ENCODE measurements at regions not wholly inside any gene's neighbourhood (a gene's known extent, or its start where the extent isn't known, plus 50 kb on each side); places are given as distances from the start of the nearest gene placed in this dataset.

- DNase-seq (ENCODE audit: low read depth), result no peak
- H3K4me3 ChIP-seq (ENCODE audit: low read depth, low read length), result no peak overlapping the region
Measured at GRCh38 chr12:60265741-60266140, 669.9 kb downstream of the SLC16A7 start.

GRCh38 chr12:60266381-60266852 is 670.6 kb downstream of the SLC16A7 start:
- no peak overlapping the region for H3K4me3 ChIP-seq (ENCODE audit: low read depth, low read length)
- peak; percentile 34 for DNase-seq (ENCODE audit: low read depth)

- H3K4me3 ChIP-seq (ENCODE audit: low read depth, low read length), result no peak overlapping the region
- no peak for DNase-seq (ENCODE audit: low read depth)
Measured at GRCh38 chr12:60269611-60270269, 673.9 kb downstream of the SLC16A7 start.

- DNase-seq (ENCODE audit: low read depth), result no peak
Measured at GRCh38 chr12:60271816-60272215, 676.0 kb downstream of the SLC16A7 start.

DNA sequence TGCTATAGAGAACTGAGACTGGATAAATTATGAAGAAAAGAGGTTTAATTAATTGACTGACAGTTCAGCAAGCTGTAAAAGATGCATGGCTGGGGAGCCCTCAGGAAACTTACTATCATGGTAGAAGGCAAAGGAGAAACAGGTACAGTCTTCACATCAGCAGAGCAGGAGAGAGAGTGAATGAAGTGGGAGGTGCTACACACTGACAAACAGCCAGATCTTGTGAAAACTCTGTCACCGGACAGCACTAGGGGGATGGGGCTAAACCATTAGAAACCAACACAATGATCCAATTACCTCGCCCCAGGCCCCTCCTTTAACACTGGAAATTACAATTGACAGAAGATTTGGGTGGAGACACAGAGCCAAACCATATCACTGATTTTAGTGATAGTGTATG is 682.4 kb downstream of the SLC16A7 start:
- no peak for DNase-seq (ENCODE audit: low read depth)
- H3K4me3 ChIP-seq (ENCODE audit: low read depth, low read length), result no peak overlapping the region

More at GRCh38 chr12:60271816-60272215, 676.0 kb downstream of the SLC16A7 start:
- H3K4me3 ChIP-seq (ENCODE audit: low read depth, low read length), result no peak overlapping the region

GRCh38 chr12:60279221-60279620 is 683.4 kb downstream of the SLC16A7 start:
- DNase-seq (ENCODE audit: low read depth), result no peak
- no peak overlapping the region for H3K4me3 ChIP-seq (ENCODE audit: low read depth, low read length)

DNA sequence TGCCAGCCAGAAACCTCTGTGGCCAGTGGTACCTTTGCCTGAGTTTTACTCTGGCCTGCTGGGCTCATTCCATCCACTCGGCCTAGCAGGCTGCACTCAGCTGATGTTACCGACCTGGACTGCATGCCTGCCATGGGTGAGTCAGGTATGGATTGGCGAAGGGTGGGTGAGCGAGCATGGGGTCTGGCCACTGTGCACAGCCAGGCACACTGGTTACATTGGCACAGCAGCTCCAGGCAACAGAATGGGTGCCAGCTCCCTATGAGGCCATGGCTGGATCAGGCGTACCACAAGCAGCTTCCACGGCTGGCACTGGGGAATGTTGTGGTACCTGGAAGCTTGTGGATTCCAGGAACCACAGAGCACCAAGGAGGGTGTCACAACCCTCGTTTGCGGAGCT is 685.7 kb downstream of the SLC16A7 start:
- no peak for DNase-seq (ENCODE audit: low read depth)
- no peak overlapping the region for H3K4me3 ChIP-seq (ENCODE audit: low read depth, low read length)

GRCh38 chr12:60290532-60290931 is 694.7 kb downstream of the SLC16A7 start:
- no peak for DNase-seq (ENCODE audit: low read depth)

GRCh38 chr12:60308366-60308991 is 712.6 kb downstream of the SLC16A7 start:
- no peak overlapping the region for H3K4me3 ChIP-seq (ENCODE audit: low read depth, low read length)
- no peak for DNase-seq (ENCODE audit: low read depth)

More at GRCh38 chr12:60290532-60290931, 694.7 kb downstream of the SLC16A7 start:
- no peak overlapping the region for H3K4me3 ChIP-seq (ENCODE audit: low read depth, low read length)

- no peak for DNase-seq (ENCODE audit: low read depth)
Measured at GRCh38 chr12:60311940-60312339, 716.1 kb downstream of the SLC16A7 start.

DNA sequence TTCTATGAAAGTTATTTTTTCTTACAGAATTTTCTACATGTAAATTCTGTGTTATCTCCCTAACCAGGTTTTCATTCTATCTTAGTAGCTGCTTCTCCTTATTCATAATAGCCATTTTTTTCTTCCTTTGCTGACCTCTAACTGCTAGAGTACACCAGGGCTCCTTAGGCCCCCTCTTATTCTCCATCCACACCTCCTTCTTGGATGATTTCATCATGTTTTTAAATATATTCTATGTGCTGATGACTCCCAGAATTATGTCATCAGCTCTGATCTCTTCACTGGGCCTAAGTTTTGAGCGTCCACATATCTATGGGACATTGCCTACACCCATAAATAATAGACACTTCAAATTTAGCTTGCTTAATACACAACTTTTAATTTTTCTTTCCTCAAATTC is 721.5 kb downstream of the SLC16A7 start:
- no peak for DNase-seq (ENCODE audit: low read depth)
- H3K4me3 ChIP-seq (ENCODE audit: low read depth, low read length), result no peak overlapping the region

More at GRCh38 chr12:60311940-60312339, 716.1 kb downstream of the SLC16A7 start:
- no peak overlapping the region for H3K4me3 ChIP-seq (ENCODE audit: low read depth, low read length)

DNA sequence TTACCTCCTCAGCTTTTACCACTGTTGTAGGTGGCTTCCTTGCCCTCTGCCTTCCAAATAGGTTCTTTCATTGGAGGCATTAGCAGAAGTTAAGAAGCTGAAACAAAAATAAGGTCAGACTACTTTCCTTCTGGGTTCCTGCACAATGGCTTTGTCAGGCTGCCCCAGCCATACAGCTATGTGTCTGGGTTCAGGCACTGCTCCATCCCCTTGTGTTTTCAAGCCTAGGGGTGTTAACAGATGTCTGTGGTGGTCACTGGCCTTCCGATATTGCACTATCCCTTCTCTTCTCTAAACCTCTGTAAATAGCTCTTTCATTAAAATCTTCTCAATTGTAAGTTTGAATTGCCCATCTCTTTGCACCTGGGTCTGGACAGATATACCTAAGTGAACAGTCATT is 728.9 kb downstream of the SLC16A7 start:
- DNase-seq (ENCODE audit: low read depth), result no peak
- H3K4me3 ChIP-seq (ENCODE audit: low read depth, low read length), result no peak overlapping the region

- H3K4me3 ChIP-seq (ENCODE audit: low read depth, low read length), result no peak overlapping the region
- no peak for DNase-seq (ENCODE audit: low read depth)
Measured at GRCh38 chr12:60333461-60333860, 737.6 kb downstream of the SLC16A7 start.

DNA sequence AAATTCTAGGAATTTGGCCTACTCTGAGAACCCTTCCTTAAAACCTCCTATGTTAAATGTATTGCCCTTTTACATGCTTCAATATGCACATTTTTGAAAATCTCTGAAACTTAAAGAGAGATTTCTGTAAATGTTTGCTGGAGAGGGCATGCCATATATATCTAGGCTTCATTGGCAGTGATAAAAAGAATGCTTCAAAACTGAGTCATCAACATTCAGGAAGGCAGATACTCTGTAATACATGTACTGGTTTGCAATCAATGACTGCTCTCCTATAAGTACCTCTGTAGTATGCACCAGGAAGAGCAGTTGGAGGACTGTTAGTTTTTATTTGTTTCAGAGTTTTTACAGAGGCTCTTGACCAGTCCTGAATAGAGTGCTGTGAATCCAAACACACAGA is 739.9 kb downstream of the SLC16A7 start:
- H3K4me3 ChIP-seq (ENCODE audit: low read depth, low read length), result no peak overlapping the region
- DNase-seq (ENCODE audit: low read depth), result peak; percentile 34

DNA sequence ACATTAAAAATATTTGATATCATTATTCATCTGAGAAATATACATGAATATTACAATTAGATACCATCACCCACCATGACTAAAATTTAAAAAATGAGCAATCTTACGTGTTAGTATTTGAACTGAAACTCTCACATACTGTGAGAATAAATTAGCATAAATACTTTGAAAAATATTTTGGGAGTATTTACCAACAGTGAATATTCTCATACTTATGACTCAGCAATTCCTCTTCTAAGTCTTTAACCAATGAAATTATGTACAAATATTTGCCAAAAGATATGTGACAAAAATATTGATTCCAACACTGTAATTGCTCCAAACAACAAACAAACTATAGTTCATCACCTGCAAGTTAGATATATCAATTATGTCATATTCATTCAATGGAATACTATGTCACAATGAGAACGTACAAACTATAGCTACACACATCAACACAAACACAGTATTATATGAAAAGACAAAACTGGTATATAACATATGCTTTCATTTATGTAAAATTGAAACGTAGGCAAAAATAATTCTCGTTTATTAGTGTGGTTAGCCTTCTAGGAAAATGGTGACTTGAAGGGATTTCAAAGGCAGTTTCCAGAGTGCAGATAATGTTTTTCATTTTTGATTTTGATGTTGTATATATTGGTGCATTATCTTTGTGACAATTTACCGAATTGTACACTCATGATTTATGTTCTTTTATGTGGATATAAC is 742.2 kb downstream of the SLC16A7 start:
- DNase-seq (ENCODE audit: low read depth), result no peak

GRCh38 chr12:60345442-60345841 is 749.6 kb downstream of the SLC16A7 start:
- no peak overlapping the region for H3K4me3 ChIP-seq (ENCODE audit: low read depth, low read length)
- no peak for DNase-seq (ENCODE audit: low read depth)

More for the DNA sequence above, 742.2 kb downstream of the SLC16A7 start:
- no peak overlapping the region for H3K4me3 ChIP-seq (ENCODE audit: low read depth, low read length)

GRCh38 chr12:60349232-60349978 is 753.6 kb downstream of the SLC16A7 start:
- DNase-seq (ENCODE audit: low read depth), result no peak
- H3K4me3 ChIP-seq (ENCODE audit: low read depth, low read length), result no peak overlapping the region

DNA sequence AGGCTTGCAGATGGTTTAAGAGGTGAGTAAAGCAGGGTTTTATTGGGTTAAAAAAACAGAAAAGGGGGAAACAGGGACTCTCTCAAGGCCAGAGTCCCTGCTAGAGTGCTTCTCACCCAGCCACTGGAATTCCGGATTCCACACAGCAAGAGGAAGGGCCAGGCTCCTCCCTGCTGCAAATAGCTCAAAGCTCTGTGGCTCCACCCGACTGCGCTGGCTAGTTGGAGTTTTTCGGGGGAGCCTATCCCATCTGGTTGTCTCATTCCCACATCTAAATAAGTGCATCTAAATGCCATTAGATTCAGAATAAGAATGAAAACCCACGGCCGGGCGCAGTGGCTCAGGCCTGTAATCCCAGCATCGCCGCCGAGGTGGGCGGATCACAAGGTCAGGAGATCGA is 791.5 kb downstream of the SLC16A7 start:
- no peak for DNase-seq (ENCODE audit: low read depth)

DNA sequence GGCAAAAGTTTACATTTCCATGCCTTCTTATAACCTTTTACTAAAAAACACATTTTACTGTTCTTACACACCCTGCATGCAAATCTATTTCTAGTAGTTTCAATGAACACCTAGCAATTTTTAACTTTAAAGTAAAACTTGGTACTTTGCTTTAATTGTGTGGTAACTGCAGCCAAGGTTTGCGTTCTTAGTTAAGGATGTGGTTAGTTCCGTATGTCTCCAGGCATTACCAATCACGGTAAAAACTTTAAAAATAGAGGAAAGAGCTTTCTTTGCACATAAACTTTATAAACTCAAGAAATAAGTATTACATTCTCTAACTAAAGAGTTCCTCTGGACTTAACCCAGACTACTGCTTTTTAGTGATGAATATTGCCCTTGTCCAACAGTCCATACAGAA is 795.2 kb downstream of the SLC16A7 start:
- DNase-seq (ENCODE audit: low read depth), result no peak
- no peak overlapping the region for H3K4me3 ChIP-seq (ENCODE audit: low read depth, low read length)

More for the DNA sequence above, 791.5 kb downstream of the SLC16A7 start:
- no peak overlapping the region for H3K4me3 ChIP-seq (ENCODE audit: low read depth, low read length)

DNA sequence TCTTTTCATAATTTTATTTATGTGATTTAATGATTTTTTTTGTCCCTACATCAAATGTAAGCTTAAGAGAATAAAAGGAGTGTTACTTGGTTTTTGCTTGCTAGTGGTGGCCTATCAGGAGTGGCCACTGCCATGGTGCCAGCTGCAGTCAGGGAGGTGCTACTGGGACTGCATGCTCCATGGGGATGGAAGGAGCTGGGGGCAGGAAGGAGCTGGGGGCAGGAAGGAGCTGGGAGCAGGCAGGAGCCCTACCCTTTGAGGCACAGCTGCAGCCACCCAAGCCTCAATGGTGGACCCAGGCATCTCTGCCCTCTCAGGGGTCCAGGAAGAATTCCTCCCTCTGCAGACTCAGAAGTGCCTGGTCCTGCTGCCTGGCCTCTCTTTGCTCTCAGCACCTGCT is 796.0 kb downstream of the SLC16A7 start:
- no peak overlapping the region for H3K4me3 ChIP-seq (ENCODE audit: low read depth, low read length)
- no peak for DNase-seq (ENCODE audit: low read depth)

Data from skeletal muscle cell (primary cell).